Calu3 (cell line): ENCODE measurements at regions not wholly inside any gene's neighbourhood (a gene's known extent, or its start where the extent isn't known, plus 50 kb on each side); places are given as distances from the start of the nearest gene placed in this dataset.
"Not testable (repeated sequence)": the region's sequence is repeated elsewhere in the genome, so short reads cannot be mapped to it uniquely, and the experiment has no call there.

Experiments
- BruUV-seq: library from RNA; stranded (reverse); fragments of 400-500 nt; replicated peaks from 2 replicates; lab custom pipeline; 2021; lab: Mats Ljungman, UMichigan
- CTCF ChIA-PET: fragments of 300-600 bp; sonication (Branson Sonifier 250); formaldehyde crosslinking; loops from one replicate; lab custom pipeline; 2022; ENCODE audit warnings: antibody characterized with exemption; lab: Charles Lee
- DNase-seq: peaks from one replicate; pipeline ENCODE4 v3.0.0; 2022
- H3K27ac Mint-ChIP-seq: one replicate; pipeline ENCODE4 v1.8.0; 2022; ENCODE audit warnings: mixed read lengths; ENCODE audit not compliant: unreplicated experiment
- H3K27me3 Mint-ChIP-seq: one replicate; pipeline ENCODE4 v1.8.0; 2022; ENCODE audit warnings: mixed read lengths; ENCODE audit not compliant: unreplicated experiment
- H3K36me3 Mint-ChIP-seq: one replicate; pipeline ENCODE4 v1.8.0; 2022; ENCODE audit warnings: mild to moderate bottlenecking, moderate library complexity, mixed read lengths; ENCODE audit not compliant: insufficient read depth, unreplicated experiment
- H3K4me1 Mint-ChIP-seq: one replicate; pipeline ENCODE4 v1.8.0; 2022; ENCODE audit warnings: mild to moderate bottlenecking, low read depth, mixed read lengths; ENCODE audit not compliant: unreplicated experiment
- H3K4me3 Mint-ChIP-seq: one replicate; pipeline ENCODE4 v1.8.0; 2022; ENCODE audit warnings: mild to moderate bottlenecking, low read depth, moderate library complexity, mixed read lengths; ENCODE audit not compliant: unreplicated experiment
- H3K9me3 Mint-ChIP-seq: one replicate; pipeline ENCODE4 v1.8.0; 2022; ENCODE audit warnings: low read depth, mixed read lengths; ENCODE audit not compliant: unreplicated experiment
- intact Hi-C: fragments of 100-400 bp; cut with micrococcal nuclease; formaldehyde crosslinking; loops from one replicate; pipeline ENCODE4 v1.10.0; 2022; ENCODE audit not compliant: unreplicated experiment
- TF ChIP-seq, protein P1 (sequence below): fragments of 200-600 bp; IDR thresholded peaks from one replicate; pipeline ENCODE4 v1.8.0; 2022; ENCODE audit warnings: antibody characterized with exemption; ENCODE audit not compliant: unreplicated experiment

DNA sequence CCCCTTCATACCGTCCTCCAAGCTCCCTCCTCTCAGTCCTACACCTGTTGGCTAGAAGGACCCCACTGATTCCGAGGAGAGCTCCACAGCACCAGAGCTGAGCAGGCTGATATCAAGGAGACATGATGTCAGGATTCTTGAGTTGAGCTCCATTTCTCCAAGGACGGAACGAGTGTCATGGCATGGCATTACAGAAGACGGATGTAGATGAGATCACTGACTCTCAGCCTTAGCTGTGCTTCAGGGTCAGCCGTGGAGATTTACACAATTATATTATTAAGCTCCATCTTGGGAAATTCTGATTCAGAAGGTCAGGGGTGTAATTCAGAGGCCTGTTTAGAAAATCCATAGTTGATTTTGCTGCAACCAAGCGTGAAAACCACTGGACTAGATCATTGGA, 428.9 kb upstream of the B3GAT1 start:
- Mint-ChIP-seq H3K36me3 (no peaks in the 10 kb centered on the region), H3K27ac (no peak overlapping the region), H3K27me3 (no peaks in the 10 kb centered on the region), H3K4me1 (no peaks in the 10 kb centered on the region), H3K4me3 (no peak overlapping the region), H3K9me3 (peaks cover 5% of the 10 kb centered on the region)
- no TSS peak for BruUV-seq
- CTCF ChIA-PET: no interaction called here
- intact Hi-C loops: no loop called here
- DNase-seq: no peak
- TF ChIP-seq, protein P1, sequence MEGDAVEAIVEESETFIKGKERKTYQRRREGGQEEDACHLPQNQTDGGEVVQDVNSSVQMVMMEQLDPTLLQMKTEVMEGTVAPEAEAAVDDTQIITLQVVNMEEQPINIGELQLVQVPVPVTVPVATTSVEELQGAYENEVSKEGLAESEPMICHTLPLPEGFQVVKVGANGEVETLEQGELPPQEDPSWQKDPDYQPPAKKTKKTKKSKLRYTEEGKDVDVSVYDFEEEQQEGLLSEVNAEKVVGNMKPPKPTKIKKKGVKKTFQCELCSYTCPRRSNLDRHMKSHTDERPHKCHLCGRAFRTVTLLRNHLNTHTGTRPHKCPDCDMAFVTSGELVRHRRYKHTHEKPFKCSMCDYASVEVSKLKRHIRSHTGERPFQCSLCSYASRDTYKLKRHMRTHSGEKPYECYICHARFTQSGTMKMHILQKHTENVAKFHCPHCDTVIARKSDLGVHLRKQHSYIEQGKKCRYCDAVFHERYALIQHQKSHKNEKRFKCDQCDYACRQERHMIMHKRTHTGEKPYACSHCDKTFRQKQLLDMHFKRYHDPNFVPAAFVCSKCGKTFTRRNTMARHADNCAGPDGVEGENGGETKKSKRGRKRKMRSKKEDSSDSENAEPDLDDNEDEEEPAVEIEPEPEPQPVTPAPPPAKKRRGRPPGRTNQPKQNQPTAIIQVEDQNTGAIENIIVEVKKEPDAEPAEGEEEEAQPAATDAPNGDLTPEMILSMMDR: no peak

DNA sequence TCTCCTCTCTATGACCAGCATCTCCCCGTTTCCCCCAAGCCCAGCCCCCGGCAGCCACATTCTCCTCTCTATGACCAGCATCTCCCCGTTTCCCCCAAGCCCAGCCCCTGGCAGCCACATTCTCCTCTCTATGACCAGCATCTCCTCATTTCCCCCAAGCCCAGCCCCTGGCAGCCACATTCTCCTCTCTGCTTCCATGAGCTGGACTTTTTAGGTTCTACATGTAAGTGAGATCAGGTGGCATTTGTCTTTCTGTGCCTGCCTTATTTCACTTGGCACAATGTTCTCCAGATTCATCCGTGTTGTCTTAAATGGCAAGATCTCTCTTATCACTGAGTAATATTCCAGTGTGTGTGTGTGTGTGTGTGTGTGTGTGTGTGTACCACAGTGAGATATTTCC, 428.1 kb upstream of the B3GAT1 start:
- H3K36me3 Mint-ChIP-seq, DNase-seq, H3K9me3 Mint-ChIP-seq, intact Hi-C loops, CTCF ChIA-PET, H3K27ac Mint-ChIP-seq, BruUV-seq, H3K4me1 Mint-ChIP-seq, H3K4me3 Mint-ChIP-seq, H3K27me3 Mint-ChIP-seq: not testable (repeated sequence)

DNA sequence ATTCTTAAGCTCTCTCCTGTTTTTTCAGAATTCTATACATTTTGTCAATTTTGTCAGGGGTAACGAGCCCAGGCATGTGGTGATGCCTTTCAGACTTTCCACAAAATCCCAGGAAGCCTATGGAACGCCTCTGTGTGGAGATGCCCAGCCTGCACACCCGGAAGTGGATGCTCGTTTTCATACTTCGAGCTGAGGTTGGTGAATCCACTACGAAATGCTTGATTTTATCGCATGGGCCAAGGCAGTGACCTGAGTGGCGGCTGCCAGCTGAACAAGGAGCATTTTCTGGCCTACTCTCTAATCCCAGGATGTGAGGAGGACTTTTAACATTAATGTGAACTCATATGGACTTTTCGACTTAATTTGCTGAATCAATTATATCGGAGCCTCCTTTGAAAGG, 426.7 kb upstream of the B3GAT1 start:
- H3K36me3 Mint-ChIP-seq: no peaks in the 10 kb centered on the region
- TF ChIP-seq, protein P1: no peak
- H3K4me3 Mint-ChIP-seq: no peak overlapping the region
- no TSS peak for BruUV-seq
- DNase-seq: no peak
- intact Hi-C loops: no loop called here
- H3K27me3 Mint-ChIP-seq: no peaks in the 10 kb centered on the region
- no peaks in the 10 kb centered on the region for H3K4me1 Mint-ChIP-seq
- H3K27ac Mint-ChIP-seq: no peak overlapping the region
- CTCF ChIA-PET: no interaction called here
- peaks cover 8% of the 10 kb centered on the region for H3K9me3 Mint-ChIP-seq

DNA sequence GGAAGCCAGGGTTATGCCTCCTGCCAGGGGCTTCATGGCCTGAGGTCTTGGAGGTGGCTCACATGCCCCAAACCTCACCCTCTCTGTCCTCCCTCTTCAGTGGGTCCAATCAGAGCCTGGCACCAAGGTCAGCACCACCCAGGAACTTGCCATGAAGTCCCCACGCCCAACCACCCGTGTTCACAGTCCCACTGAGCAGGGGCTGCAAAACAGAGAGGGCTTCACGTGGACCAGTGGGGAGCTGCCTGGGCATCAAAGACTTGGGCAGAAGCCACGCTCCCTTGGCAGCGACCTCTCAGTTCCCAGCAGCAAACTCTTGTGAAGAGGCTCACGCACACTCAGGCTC, 425.8 kb upstream of the B3GAT1 start:
- Mint-ChIP-seq H3K9me3 (peaks cover 13% of the 10 kb centered on the region), H3K27ac (no peak overlapping the region), H3K27me3 (no peaks in the 10 kb centered on the region), H3K4me1 (no peaks in the 10 kb centered on the region), H3K36me3 (no peaks in the 10 kb centered on the region), H3K4me3 (no peak overlapping the region)
- TF ChIP-seq, protein P1: no peak
- CTCF ChIA-PET: no interaction called here
- no peak for DNase-seq
- no TSS peak for BruUV-seq
- intact Hi-C loops: no loop called here

DNA sequence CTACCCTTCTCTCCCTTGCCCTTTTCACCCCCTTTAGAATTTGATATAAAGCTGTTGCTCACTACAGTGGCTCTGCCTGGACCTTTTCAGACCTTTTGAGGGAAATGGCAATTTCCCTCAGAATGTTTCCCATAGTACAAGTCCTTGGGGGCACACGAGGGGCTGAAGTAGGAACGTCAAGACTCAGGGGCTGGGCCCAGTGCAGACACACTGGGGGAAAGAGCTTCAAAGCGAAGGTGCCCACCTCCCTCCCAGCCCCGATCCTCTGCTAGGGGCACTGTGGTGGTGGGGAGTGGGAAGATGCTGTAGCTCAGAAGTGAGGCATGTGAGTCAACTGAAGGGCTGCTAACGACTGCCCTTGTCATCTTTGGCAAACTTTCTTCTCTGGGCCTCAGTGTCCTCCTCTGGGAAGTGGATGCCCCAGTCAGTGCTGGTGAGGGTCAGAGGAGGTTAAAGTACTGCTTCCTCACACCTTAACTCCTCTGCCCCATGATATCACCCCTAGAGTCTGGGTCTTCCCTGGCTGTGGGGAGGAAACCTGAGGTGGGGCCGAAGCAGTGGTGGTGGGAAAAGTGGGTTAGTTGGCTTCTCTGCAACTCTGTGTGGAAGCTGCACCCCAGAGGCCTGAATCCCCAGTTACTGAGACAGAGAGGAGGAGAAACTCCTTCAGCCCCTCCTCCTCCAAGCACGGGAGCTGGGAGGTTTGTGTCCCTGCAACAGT, 425.3 kb upstream of the B3GAT1 start:
- no TSS peak for BruUV-seq
- no peak overlapping the region for H3K27ac Mint-ChIP-seq

More for the DNA sequence above, 425.3 kb upstream of the B3GAT1 start:
- CTCF ChIA-PET: no interaction called here
- no peak overlapping the region for H3K4me3 Mint-ChIP-seq
- no peaks in the 10 kb centered on the region for H3K27me3 Mint-ChIP-seq
- TF ChIP-seq, protein P1: no peak
- H3K4me1 Mint-ChIP-seq: no peaks in the 10 kb centered on the region
- no peak for DNase-seq
- intact Hi-C loops: no loop called here
- H3K9me3 Mint-ChIP-seq: peaks cover 17% of the 10 kb centered on the region
- no peaks in the 10 kb centered on the region for H3K36me3 Mint-ChIP-seq
